Retina (tissue), 1 donor: ENCODE measurements at regions not wholly inside any gene's neighbourhood (a gene's known extent, or its start where the extent isn't known, plus 50 kb on each side); places are given as distances from the start of the nearest gene placed in this dataset.
"Not testable (repeated sequence)": the region's sequence is repeated elsewhere in the genome, so short reads cannot be mapped to it uniquely, and the experiment has no call there.

ENCODE experiments used
- DNase-seq: peaks from one replicate; pipeline ENCODE4 v3.0.0-alpha.2; 2016

GRCh38 chr5:37957218-37957617 lies 117.4 kb upstream of the GDNF start:
- DNase-seq, result no peak

GRCh38 chr5:37955748-37956147 lies 115.9 kb upstream of the GDNF start:
- DNase-seq, result no peak

GRCh38 chr5:37954561-37954960 lies 114.7 kb upstream of the GDNF start:
- DNase-seq, result no peak

GRCh38 chr5:37951946-37952721 lies 112.3 kb upstream of the GDNF start:
- no peak for DNase-seq

- DNase-seq, result no peak
These were observed 110.6 kb upstream of the GDNF start for GRCh38 chr5:37950436-37950835.

GRCh38 chr5:37945446-37945845 lies 105.6 kb upstream of the GDNF start:
- DNase-seq, result no peak

- DNase-seq, result not testable (repeated sequence)
These were observed 103.3 kb upstream of the GDNF start for GRCh38 chr5:37943136-37943535.

GRCh38 chr5:37940931-37941623 lies 101.2 kb upstream of the GDNF start:
- DNase-seq, result no peak

GRCh38 chr5:37938861-37939260 lies 99.0 kb upstream of the GDNF start:
- DNase-seq, result no peak

GRCh38 chr5:37938076-37938852 lies 98.4 kb upstream of the GDNF start:
- no peak for DNase-seq

- no peak for DNase-seq
These were observed 96.2 kb upstream of the GDNF start for GRCh38 chr5:37936091-37936490.

GRCh38 chr5:37933576-37933975 lies 93.7 kb upstream of the GDNF start:
- no peak for DNase-seq

- DNase-seq, result no peak
These were observed 92.6 kb upstream of the GDNF start for GRCh38 chr5:37932450-37932849.

- no peak for DNase-seq
These were observed 91.7 kb upstream of the GDNF start for GRCh38 chr5:37931541-37931940.

- no peak for DNase-seq
These were observed 90.5 kb upstream of the GDNF start for GRCh38 chr5:37930350-37930749.

- no peak for DNase-seq
These were observed 90.0 kb upstream of the GDNF start for GRCh38 chr5:37929791-37930190.

- DNase-seq, result not testable (repeated sequence)
These were observed 87.9 kb upstream of the GDNF start for GRCh38 chr5:37927753-37928152.

- DNase-seq, result no peak
These were observed 86.9 kb upstream of the GDNF start for GRCh38 chr5:37926732-37927131.

GRCh38 chr5:37921452-37921851 lies 81.6 kb upstream of the GDNF start:
- DNase-seq, result no peak

- no peak for DNase-seq
These were observed 78.6 kb upstream of the GDNF start for GRCh38 chr5:37918424-37918823.

GRCh38 chr5:37916525-37916924 lies 76.7 kb upstream of the GDNF start:
- no peak for DNase-seq

- DNase-seq, result no peak
These were observed 75.4 kb upstream of the GDNF start for GRCh38 chr5:37915097-37915736.

GRCh38 chr5:37909610-37910266 lies 69.9 kb upstream of the GDNF start:
- DNase-seq, result not testable (repeated sequence)
